Transverse colon (tissue), 4 donors: ENCODE measurements at regions not wholly inside any gene's neighbourhood (a gene's known extent, or its start where the extent isn't known, plus 50 kb on each side); places are given as distances from the start of the nearest gene placed in this dataset.

ENCODE experiments used
- CTCF ChIP-seq, 5 experiments: fragments of 200-600 bp in 3 of 5; fragments of 450-650 bp in 2 of 5; sonication (generic) in 3 of 5; IDR thresholded peaks; 1 replicate in 2 of 5; 2 replicates in 3 of 5; pipeline ENCODE4 v1.5.1; 2016 to 2017; ENCODE audit warnings: antibody characterized with exemption in 5 of 5, inconsistent platforms in 3 of 5, mild to moderate bottlenecking in 2 of 5, moderate library complexity in 1 of 5
- EP300 ChIP-seq: sonication (generic); formaldehyde crosslinking; IDR thresholded peaks from one replicate; pipeline ENCODE4 v1.6.1; 2017; ENCODE audit warnings: antibody characterized with exemption, low read depth
- POLR2A ChIP-seq: fragments of 450-650 bp; IDR thresholded peaks from one replicate; pipeline ENCODE4 v1.6.1; 2016; ENCODE audit warnings: antibody characterized with exemption, mild to moderate bottlenecking, moderate library complexity
- POLR2AphosphoS5 ChIP-seq, 3 donors: sonication (generic); formaldehyde crosslinking; IDR thresholded peaks; one replicate each; pipeline ENCODE4 v1.6.1; 2016; ENCODE audit warnings: antibody characterized with exemption in 3 of 3

- TF ChIP-seq CTCF (IDR thresholded peaks at IDR 0.05) (no peak), POLR2A (no peak), POLR2AphosphoS5 (IDR thresholded peaks at IDR 0.05) (no peak), EP300 (no peak)
These were observed 991.6 kb downstream of the BRD1 start for GRCh38 chr22:48835857-48836672.
